Endothelial cell of umbilical vein (primary cell): ENCODE measurements at regions not wholly inside any gene's neighbourhood (a gene's known extent, or its start where the extent isn't known, plus 50 kb on each side); places are given as distances from the start of the nearest gene placed in this dataset.

ENCODE experiments used
- BruUV-seq: library from RNA; stranded (reverse); fragments of 400-500 nt; replicated peaks from 2 replicates; lab custom pipeline; 2021; lab: Mats Ljungman, UMichigan
- CTCF ChIA-PET: fragments of 300-600, 350-600 bp; sonication (Branson Sonifier 250); formaldehyde crosslinking; loops from one replicate; lab custom pipeline; 2021; ENCODE audit warnings: antibody characterized with exemption, inconsistent platforms; lab: Charles Lee
- POLR2A ChIA-PET: fragments of 300-600, 350-600 bp; sonication (Branson Sonifier 250); formaldehyde crosslinking; loops from one replicate; lab custom pipeline; 2021; ENCODE audit warnings: antibody characterized with exemption, inconsistent platforms; lab: Charles Lee
- DNase-seq: peaks from one replicate; pipeline ENCODE4 v3.0.0-alpha.2; 2011; ENCODE audit warnings: low read depth, low spot score
- FAIRE-seq: peaks from 2 replicates; lab custom pipeline; 2011; peaks lifted over from hg19 to GRCh38; lab: Jason Lieb, UNC
- H2AFZ ChIP-seq: 2 replicates; pipeline ENCODE4 v1.6.0; 2012; ENCODE audit warnings: low read depth, low read length, control low read depth, inconsistent platforms
- H3K27ac ChIP-seq: 2 replicates; pipeline ENCODE4 v1.5.1; 2011; ENCODE audit warnings: low read depth, mild to moderate bottlenecking, control low read depth, low read length, moderate library complexity; ENCODE audit not compliant: insufficient read depth
- H3K27me3 ChIP-seq, 2 experiments: 2 replicates each; pipeline versions ENCODE4 v1.6.0 to v1.6.1; 2011; ENCODE audit warnings: low read length in 2 of 2, mixed read lengths in 1 of 2; ENCODE audit not compliant: control insufficient read depth in 2 of 2, insufficient read depth in 2 of 2
- H3K36me3 ChIP-seq, 2 experiments: 2 replicates in 1 of 2; 3 replicates in 1 of 2; pipeline ENCODE4 v1.5.1; 2011; ENCODE audit warnings: low read length in 2 of 2, mild to moderate bottlenecking in 1 of 2, moderate library complexity in 1 of 2; ENCODE audit not compliant: control insufficient read depth in 2 of 2, insufficient read depth in 2 of 2; ENCODE audit errors: extremely low read depth in 1 of 2
- H3K4me1 ChIP-seq: 3 replicates; pipeline ENCODE4 v1.5.1; 2011; ENCODE audit warnings: mild to moderate bottlenecking, low read length; ENCODE audit not compliant: control insufficient read depth, insufficient read depth; ENCODE audit errors: extremely low read depth
- H3K4me2 ChIP-seq: 2 replicates; pipeline ENCODE4 v1.6.1; 2011; ENCODE audit warnings: low read length, control low read depth, mixed read lengths; ENCODE audit not compliant: insufficient read depth
- H3K4me3 ChIP-seq, 3 experiments: fragments of 200-600 bp in 1 of 3; sonication (generic), shearing (Covaris generic) in 1 of 3; replicated peaks in 1 of 3; 2 replicates each; pipeline ENCODE4 v1.5.1; 2011 to 2016; ENCODE audit warnings: control low read depth in 3 of 3, low read length in 3 of 3, mild to moderate bottlenecking in 2 of 3, inconsistent platforms in 1 of 3, low read depth in 1 of 3, moderate library complexity in 1 of 3; ENCODE audit not compliant: insufficient read depth in 1 of 3
- H3K79me2 ChIP-seq: 2 replicates; pipeline ENCODE4 v1.6.0; 2012; ENCODE audit warnings: low read length, inconsistent platforms; ENCODE audit not compliant: control insufficient read depth, insufficient read depth
- H3K9ac ChIP-seq: replicated peaks from 2 replicates; pipeline ENCODE3; 2011; ENCODE audit warnings: low read length, control low read depth; ENCODE audit not compliant: insufficient read depth; ENCODE audit errors: extremely low read depth
- H3K9me1 ChIP-seq: replicated peaks from 3 replicates; pipeline ENCODE4 v1.6.0; 2011; ENCODE audit warnings: mild to moderate bottlenecking, low read length; ENCODE audit not compliant: control insufficient read depth, insufficient read depth; ENCODE audit errors: extremely low read depth
- H3K9me3 ChIP-seq: replicated peaks from 2 replicates; pipeline ENCODE4 v1.5.1; 2012; ENCODE audit warnings: low read length, inconsistent platforms; ENCODE audit not compliant: control insufficient read depth, insufficient read depth
- H4K20me1 ChIP-seq: replicated peaks from 2 replicates; pipeline ENCODE3; 2011; ENCODE audit warnings: mild to moderate bottlenecking, low read length; ENCODE audit not compliant: control insufficient read depth, insufficient read depth; ENCODE audit errors: extremely low read depth
- CTCF ChIP-seq, 2 donors: IDR thresholded peaks; 1 replicate in 1 of 2; 2 replicates in 1 of 2; pipeline ENCODE4 v1.5.1; 2011; ENCODE audit warnings: low read length in 2 of 2, mild to moderate bottlenecking in 2 of 2, moderate library complexity in 2 of 2, control low read depth in 1 of 2, inconsistent platforms in 1 of 2, low read depth in 1 of 2; ENCODE audit not compliant: insufficient read depth in 1 of 2; ENCODE audit errors: extremely low read depth in 1 of 2
- EZH2 ChIP-seq: IDR thresholded peaks from 2 replicates; pipeline ENCODE4 v1.6.1; 2012; ENCODE audit warnings: borderline replicate concordance, low read depth, mild to moderate bottlenecking, moderate library complexity, low read length, inconsistent platforms; ENCODE audit not compliant: severe bottlenecking
- FOS ChIP-seq: IDR thresholded peaks from 2 replicates; pipeline ENCODE4 v1.6.1; 2011; ENCODE audit warnings: mild to moderate bottlenecking, low read length, moderate library complexity, borderline replicate concordance; ENCODE audit not compliant: insufficient read depth
- GATA2 ChIP-seq: IDR thresholded peaks from 2 replicates; pipeline ENCODE4 v1.7.0; 2011; ENCODE audit warnings: low read depth, mild to moderate bottlenecking, moderate library complexity, mixed read lengths, low read length; ENCODE audit not compliant: insufficient read length, insufficient read depth
- JUN ChIP-seq: IDR thresholded peaks from 2 replicates; pipeline ENCODE4 v1.6.1; 2011; ENCODE audit warnings: borderline replicate concordance, low read depth; ENCODE audit not compliant: insufficient read length, insufficient read depth
- MAX ChIP-seq: IDR thresholded peaks from 2 replicates; pipeline ENCODE4 v1.6.1; 2011; ENCODE audit not compliant: insufficient read depth, insufficient read length
- MYC ChIP-seq: IDR thresholded peaks from one replicate; pipeline ENCODE4 v1.6.1; 2011; ENCODE audit warnings: mild to moderate bottlenecking, low read depth, low read length
- POLR2A ChIP-seq: IDR thresholded peaks from 2 replicates; pipeline ENCODE4 v1.6.1; 2012; ENCODE audit warnings: low read depth, mild to moderate bottlenecking, control low read depth, low read length
- POLR2AphosphoS5 ChIP-seq: IDR thresholded peaks from 2 replicates; pipeline ENCODE4 v1.6.1; 2012; ENCODE audit warnings: low read depth, mild to moderate bottlenecking, control low read depth, low read length, moderate library complexity; ENCODE audit not compliant: insufficient read depth
- dilution Hi-C: fragments of 300-500 bp; cut with MboI; formaldehyde crosslinking; loops from one replicate; pipeline ENCODE4 v1.15.0; 2019; ENCODE audit warnings: low sequenced_read_pairs; ENCODE audit not compliant: extremely low pct_ligation_motif_present
- intact Hi-C: fragments of 100-400 bp; cut with micrococcal nuclease; formaldehyde crosslinking; loops from one replicate; pipeline ENCODE4 v1.10.0; 2022

GRCh38 chr2:8304821-8305766 is 376.8 kb upstream of the ID2 start:
- Histone ChIP-seq H2AFZ (no peak overlapping the region), H3K27ac (no peak overlapping the region), H3K27me3 (no peaks in the 10 kb centered on the region), H3K79me2 (no peaks in the 10 kb centered on the region), H3K9me3 (peaks cover 7% of the 10 kb centered on the region), H3K4me3 (no peak overlapping the region), H4K20me1 (no peaks in the 10 kb centered on the region), H3K36me3 (no peaks in the 10 kb centered on the region), H3K9ac (no peak overlapping the region), H3K9me1 (no peaks in the 10 kb centered on the region), H3K4me2 (no peak overlapping the region), H3K4me1 (no peaks in the 10 kb centered on the region)
- TF ChIP-seq CTCF (IDR thresholded peaks at IDR 0.05; ENCODE audit: extremely low read depth in 1 of 2, insufficient read depth in 1 of 2, low read depth in 1 of 2, low read length in 2 of 2) (no peak), FOS (no peak), GATA2 (no peak), MYC (no peak), POLR2AphosphoS5 (no peak), JUN (no peak), MAX (no peak), EZH2 (no peak), POLR2A (no peak)
- dilution Hi-C loops (no loop called here), intact Hi-C loops (no loop called here)
- BruUV-seq = no TSS peak
- ChIA-PET POLR2A (no interaction called here), CTCF (no interaction called here)
- no peak for FAIRE-seq
- DNase-seq = no peak
